Liver (tissue), 8 donors: ENCODE measurements at regions not wholly inside any gene's neighbourhood (a gene's known extent, or its start where the extent isn't known, plus 50 kb on each side); places are given as distances from the start of the nearest gene placed in this dataset.

Experiments
- DNase-seq: peaks from one replicate; pipeline ENCODE4 v3.0.0-alpha.2; 2017; ENCODE audit warnings: low spot score
- H3K27ac ChIP-seq, 2 donors: one replicate each; pipeline ENCODE4 v1.7.0; 2013; ENCODE audit warnings: inconsistent platforms in 2 of 2, low read length in 2 of 2, control low read depth in 1 of 2, low read depth in 1 of 2, mild to moderate bottlenecking in 1 of 2
- H3K27me3 ChIP-seq, 4 donors: one replicate each; pipeline versions ENCODE4 v1.6.1 to v1.7.0; 2013; ENCODE audit warnings: low read length in 3 of 4, inconsistent platforms in 1 of 4, mild to moderate bottlenecking in 1 of 4, moderate library complexity in 1 of 4; ENCODE audit not compliant: control insufficient read depth in 4 of 4, insufficient read depth in 4 of 4
- H3K36me3 ChIP-seq, 4 donors: one replicate each; pipeline versions ENCODE4 v1.6.1 to v1.7.0; 2013; ENCODE audit warnings: low read length in 3 of 4, mild to moderate bottlenecking in 3 of 4, low read depth in 1 of 4, moderate library complexity in 1 of 4; ENCODE audit not compliant: control insufficient read depth in 4 of 4, insufficient read depth in 3 of 4
- H3K4me1 ChIP-seq, 4 donors: one replicate each; pipeline versions ENCODE4 v1.6.1 to v1.7.0; 2013; ENCODE audit warnings: low read length in 3 of 4, mild to moderate bottlenecking in 3 of 4, moderate library complexity in 1 of 4; ENCODE audit not compliant: control insufficient read depth in 4 of 4, insufficient read depth in 4 of 4
- H3K4me3 ChIP-seq, 3 donors: one replicate each; pipeline versions ENCODE4 v1.6.1 to v1.7.0; 2013; ENCODE audit warnings: low read length in 3 of 3, control low read depth in 1 of 3, low read depth in 1 of 3, mild to moderate bottlenecking in 1 of 3
- H3K9ac ChIP-seq, 2 donors: one replicate each; pipeline ENCODE4 v1.7.0; 2013; ENCODE audit warnings: low read length in 2 of 2, mild to moderate bottlenecking in 2 of 2, moderate library complexity in 2 of 2, control low read depth in 1 of 2, low read depth in 1 of 2
- H3K9me3 ChIP-seq, 4 donors: one replicate each; pipeline versions ENCODE4 v1.6.1 to v1.7.0; 2013; ENCODE audit warnings: low read length in 3 of 4; ENCODE audit not compliant: control insufficient read depth in 4 of 4
- ATF3 ChIP-seq: IDR thresholded peaks from 2 replicates; pipeline ENCODE4 v1.6.1; 2016; ENCODE audit warnings: antibody characterized with exemption
- CTCF ChIP-seq: fragments of 150-350 bp; IDR thresholded peaks from 2 replicates; pipeline ENCODE4 v1.5.1; 2017; ENCODE audit warnings: improper control_type of control experiment, low read depth, low read length; ENCODE audit not compliant: missing input control
- EGR1 ChIP-seq, 2 donors: IDR thresholded peaks; 2 replicates each; pipeline ENCODE4 v1.6.1; 2016 to 2018; ENCODE audit warnings: antibody characterized with exemption in 2 of 2, low read depth in 2 of 2
- FOXA1 ChIP-seq: IDR thresholded peaks from 2 replicates; pipeline ENCODE4 v1.6.1; 2016; ENCODE audit warnings: antibody characterized with exemption
- FOXA2 ChIP-seq: IDR thresholded peaks from 2 replicates; pipeline ENCODE4 v1.6.1; 2016; ENCODE audit warnings: antibody characterized with exemption
- GABPA ChIP-seq, 2 donors: IDR thresholded peaks in 1 of 2; conservative IDR thresholded peaks in 1 of 2; 2 replicates each; pipeline ENCODE4 v1.6.1; 2016; ENCODE audit warnings: antibody characterized with exemption in 2 of 2, mild to moderate bottlenecking in 1 of 2, moderate library complexity in 1 of 2
- HNF4A ChIP-seq, 2 donors: conservative IDR thresholded peaks; 2 replicates each; pipeline ENCODE4 v1.6.1; 2016; ENCODE audit warnings: antibody characterized with exemption in 2 of 2, mild to moderate bottlenecking in 2 of 2
- HNF4G ChIP-seq: IDR thresholded peaks from 2 replicates; pipeline ENCODE4 v1.6.1; 2016; ENCODE audit warnings: antibody characterized with exemption
- JUND ChIP-seq, 2 donors: IDR thresholded peaks; 2 replicates each; pipeline ENCODE4 v1.6.1; 2016; ENCODE audit warnings: antibody characterized with exemption in 2 of 2
- MAX ChIP-seq: IDR thresholded peaks from 2 replicates; pipeline ENCODE4 v1.6.1; 2016; ENCODE audit warnings: antibody characterized with exemption
- NR2F2 ChIP-seq: IDR thresholded peaks from 2 replicates; pipeline ENCODE4 v1.6.1; 2016; ENCODE audit warnings: antibody characterized with exemption
- RAD21 ChIP-seq, 2 donors: IDR thresholded peaks; 2 replicates each; pipeline ENCODE4 v1.6.1; 2016; ENCODE audit warnings: antibody characterized with exemption in 2 of 2, mild to moderate bottlenecking in 2 of 2
- REST ChIP-seq: IDR thresholded peaks from 2 replicates; pipeline ENCODE4 v1.6.1; 2016; ENCODE audit warnings: antibody characterized with exemption, mild to moderate bottlenecking
- RXRA ChIP-seq, 2 donors: IDR thresholded peaks; 2 replicates each; pipeline ENCODE4 v1.6.1; 2017 to 2018; ENCODE audit warnings: antibody characterized with exemption in 2 of 2, mild to moderate bottlenecking in 1 of 2
- SP1 ChIP-seq: IDR thresholded peaks from 2 replicates; pipeline ENCODE4 v1.6.1; 2018; ENCODE audit warnings: antibody characterized with exemption, mild to moderate bottlenecking
- TAF1 ChIP-seq: conservative IDR thresholded peaks from 2 replicates; pipeline ENCODE4 v1.6.1; 2016; ENCODE audit warnings: antibody characterized with exemption, mild to moderate bottlenecking
- YY1 ChIP-seq: IDR thresholded peaks from 2 replicates; pipeline ENCODE4 v1.6.1; 2016; ENCODE audit warnings: antibody characterized with exemption, mild to moderate bottlenecking
- ZBTB33 ChIP-seq: IDR thresholded peaks from 2 replicates; pipeline ENCODE4 v1.6.1; 2016; ENCODE audit warnings: antibody characterized with exemption
- WGBS: extraction: QIAGEN DNeasy Blood & Tissue Kit; methylation state at CpG from one replicate; pipeline ENCODE4 v1.1.7; 2013; 5-methylcytosine and 5-hydroxymethylcytosine counted together
- donor health status: healthy.
- donor health status: healthy.
- donor health status: healthy.
- donor health status: healthy.
- donor health status: healthy.

GRCh38 chr2:156177654-156178053 lies 154.9 kb downstream of the NR4A2 start:
- Histone ChIP-seq H3K4me1 (no peaks in the 10 kb centered on the region), H3K27ac (no peak overlapping the region), H3K36me3 (no peaks in the 10 kb centered on the region), H3K27me3 (no peaks in the 10 kb centered on the region), H3K4me3 (no peak overlapping the region), H3K9me3 (no peaks in the 10 kb centered on the region), H3K9ac (no peak overlapping the region)
- DNase-seq = no peak
- WGBS = 87% methylated on average over 3 of the region's 3 CpGs
- TF ChIP-seq FOXA2 (no peak), REST (no peak), RXRA (IDR thresholded peaks at IDR 0.05) (no peak), HNF4A (conservative IDR thresholded peaks at IDR 0.05) (no peak), SP1 (no peak), TAF1 (no peak), MAX (no peak)

GRCh38 chr2:156175946-156176345 lies 156.6 kb downstream of the NR4A2 start:
- Histone ChIP-seq H3K9me3 (no peaks in the 10 kb centered on the region), H3K27ac (no peak overlapping the region), H3K36me3 (no peaks in the 10 kb centered on the region), H3K27me3 (no peaks in the 10 kb centered on the region), H3K4me1 (no peaks in the 10 kb centered on the region), H3K9ac (no peak overlapping the region), H3K4me3 (no peak overlapping the region)
- TF ChIP-seq GABPA (IDR thresholded peaks at IDR 0.05 in 1 of 2, conservative IDR thresholded peaks at IDR 0.05 in 1 of 2) (no peak), ATF3 (no peak), YY1 (no peak), REST (no peak), ZBTB33 (no peak), RXRA (IDR thresholded peaks at IDR 0.05) (no peak), HNF4G (no peak), SP1 (no peak), NR2F2 (no peak), MAX (no peak), FOXA2 (no peak), JUND (IDR thresholded peaks at IDR 0.05) (no peak), CTCF (no peak), EGR1 (IDR thresholded peaks at IDR 0.05; ENCODE audit: low read depth in 2 of 2) (no peak), HNF4A (conservative IDR thresholded peaks at IDR 0.05) (no peak), RAD21 (IDR thresholded peaks at IDR 0.05) (no peak), TAF1 (no peak), FOXA1 (no peak)
- WGBS = 85% methylated on average over 2 of the region's 2 CpGs
- DNase-seq = no peak
